SK-N-SH treated with all-trans-retinoic acid at 6 μM for 48 hours (cell line): ENCODE measurements at regions not wholly inside any gene's neighbourhood (a gene's known extent, or its start where the extent isn't known, plus 50 kb on each side); places are given as distances from the start of the nearest gene placed in this dataset.

Experiments used
- ATAC-seq: fragments of 200-7000 bp; cut with Tn5 transposase; 3 replicates; pipeline ENCODE4 v1.9.1; 2020; ENCODE audit warnings: mild to moderate bottlenecking, moderate library complexity
- ARNTL ChIP-seq: fragments of 450-650 bp; formaldehyde crosslinking; IDR thresholded peaks from 2 replicates; pipeline ENCODE4 v1.5.0; 2020; ENCODE audit warnings: low read depth, mild to moderate bottlenecking, moderate library complexity, borderline replicate concordance
- BACH2 ChIP-seq: fragments of 250-450 bp; sonication (Bioruptor Pico); IDR thresholded peaks from 2 replicates; pipeline ENCODE4 v1.9.0; 2021; ENCODE audit warnings: mild to moderate bottlenecking, borderline replicate concordance
- CREB5 ChIP-seq: fragments of 250-450 bp; sonication (Bioruptor Pico); IDR thresholded peaks from 2 replicates; pipeline ENCODE4 v1.5.1; 2020; ENCODE audit warnings: low read depth, mild to moderate bottlenecking, moderate library complexity
- CSDC2 ChIP-seq: fragments of 250-450 bp; sonication (Bioruptor Pico); IDR thresholded peaks from 2 replicates; pipeline ENCODE4 v1.5.0; 2020; ENCODE audit warnings: mild to moderate bottlenecking, moderate library complexity
- CSRNP3 ChIP-seq: fragments of 250-450 bp; sonication (Bioruptor Pico); IDR thresholded peaks from 2 replicates; pipeline ENCODE4 v1.5.1; 2021; ENCODE audit warnings: mild to moderate bottlenecking, moderate library complexity
- ESRRG ChIP-seq: fragments of 250-450 bp; sonication (Bioruptor Pico); IDR thresholded peaks from 2 replicates; pipeline ENCODE4 v1.6.1; 2021; ENCODE audit warnings: mild to moderate bottlenecking
- GLIS3 ChIP-seq: fragments of 250-450 bp; sonication (Bioruptor Pico); IDR thresholded peaks from 2 replicates; pipeline ENCODE4 v1.5.0; 2020; ENCODE audit warnings: mild to moderate bottlenecking, moderate library complexity
- ISL1 ChIP-seq: fragments of 250-450 bp; sonication (Bioruptor Pico); IDR thresholded peaks from 2 replicates; pipeline ENCODE4 v2.1.2; 2022; ENCODE audit warnings: mild to moderate bottlenecking, moderate library complexity
- OSR1 ChIP-seq: fragments of 250-450 bp; sonication (Bioruptor Pico); IDR thresholded peaks from 2 replicates; pipeline ENCODE4 v1.8.0; 2022; ENCODE audit warnings: moderate library complexity, mild to moderate bottlenecking, inconsistent platforms
- PATZ1 ChIP-seq: fragments of 250-450 bp; sonication (Bioruptor Pico); IDR thresholded peaks from 2 replicates; pipeline ENCODE4 v1.8.0; 2020; ENCODE audit warnings: mild to moderate bottlenecking, moderate library complexity, borderline replicate concordance
- POU6F1 ChIP-seq: fragments of 250-450 bp; sonication (Bioruptor Pico); IDR thresholded peaks from 2 replicates; pipeline ENCODE4 v1.8.0; 2021; ENCODE audit warnings: low read depth, mild to moderate bottlenecking, moderate library complexity, borderline replicate concordance
- PPARA ChIP-seq: fragments of 250-450 bp; sonication (Bioruptor Pico); IDR thresholded peaks from 2 replicates; pipeline ENCODE4 v1.5.0; 2020; ENCODE audit warnings: mild to moderate bottlenecking, borderline replicate concordance
- SNAI2 ChIP-seq: fragments of 250-450 bp; sonication (Bioruptor Pico); IDR thresholded peaks from 2 replicates; pipeline ENCODE4 v1.5.0; 2020; ENCODE audit warnings: mild to moderate bottlenecking, moderate library complexity
- TCF4 ChIP-seq: fragments of 250-450 bp; sonication (Bioruptor Pico); IDR thresholded peaks from 2 replicates; pipeline ENCODE4 v1.8.0; 2021; ENCODE audit warnings: mild to moderate bottlenecking, moderate library complexity, borderline replicate concordance
- TSHZ2 ChIP-seq: fragments of 250-450 bp; sonication (Bioruptor Pico); IDR thresholded peaks from 2 replicates; pipeline ENCODE4 v1.5.0; 2020; ENCODE audit warnings: mild to moderate bottlenecking, moderate library complexity
- ZC3H10 ChIP-seq: fragments of 250-450 bp; sonication (Bioruptor Pico); IDR thresholded peaks from 2 replicates; pipeline ENCODE4 v1.5.1; 2021; ENCODE audit warnings: mild to moderate bottlenecking, moderate library complexity
- ZFP3 ChIP-seq: fragments of 250-450 bp; sonication (Bioruptor Pico); IDR thresholded peaks from 2 replicates; pipeline ENCODE4 v1.5.0; 2020; ENCODE audit warnings: mild to moderate bottlenecking, moderate library complexity
- ZFP30 ChIP-seq: fragments of 450-650 bp; formaldehyde crosslinking; IDR thresholded peaks from 2 replicates; pipeline ENCODE4 v1.5.0; 2022; ENCODE audit warnings: mild to moderate bottlenecking, moderate library complexity
- ZNF565 ChIP-seq: fragments of 450-650 bp; formaldehyde crosslinking; conservative IDR thresholded peaks from 2 replicates; pipeline ENCODE4 v1.5.0; 2020; ENCODE audit warnings: low read depth, mild to moderate bottlenecking, moderate library complexity
- ZNF70 ChIP-seq: fragments of 450-650 bp; formaldehyde crosslinking; IDR thresholded peaks from 2 replicates; pipeline ENCODE4 v1.5.0; 2020; ENCODE audit warnings: mild to moderate bottlenecking, moderate library complexity
- ZNF8 ChIP-seq: fragments of 450-650 bp; formaldehyde crosslinking; IDR thresholded peaks from 2 replicates; pipeline ENCODE4 v1.5.0; 2020; ENCODE audit warnings: mild to moderate bottlenecking, moderate library complexity

DNA sequence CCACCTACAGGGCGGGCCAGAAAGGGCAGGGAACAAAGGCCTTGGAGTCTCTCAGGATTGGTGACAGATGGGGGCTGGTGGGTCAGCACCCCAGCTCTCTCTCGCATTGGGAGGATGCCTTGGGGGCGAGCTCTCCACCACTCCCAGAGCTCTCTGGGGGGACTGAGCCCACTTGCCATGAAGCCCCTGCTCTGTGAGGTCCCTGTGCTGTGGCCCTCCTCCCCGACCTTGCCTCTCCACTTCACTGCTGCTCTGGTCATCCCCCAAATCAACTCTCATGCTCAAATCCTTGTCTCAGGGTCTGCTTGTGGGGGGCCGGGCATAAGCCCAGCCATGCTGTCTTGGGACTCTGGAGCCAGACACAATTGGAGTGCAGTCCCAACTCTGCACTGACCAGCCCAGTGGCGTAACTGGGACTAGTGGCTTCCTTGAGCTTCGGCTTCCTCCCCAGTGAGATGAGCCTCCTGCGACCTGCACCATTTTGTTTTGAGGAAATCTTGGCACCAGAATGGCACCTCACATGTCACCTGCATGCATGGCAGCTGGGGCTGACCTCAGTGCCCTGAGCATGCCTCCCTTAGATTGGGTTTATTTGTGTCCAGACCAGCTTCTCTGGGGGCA lies 184.5 kb downstream of the IRF8 start:
- TF ChIP-seq ZNF565 (CRISPR knock-in tag) = no peak
- no peak for TF ChIP-seq ZNF8
- TF ChIP-seq PATZ1 = no peak
- no peak for TF ChIP-seq CSRNP3 (CRISPR knock-in tag)
- TF ChIP-seq SNAI2 (CRISPR knock-in tag) = no peak
- TF ChIP-seq TSHZ2 (CRISPR knock-in tag) = no peak
- TF ChIP-seq ZC3H10 (CRISPR knock-in tag) = no peak
- no peak for TF ChIP-seq ESRRG (CRISPR knock-in tag)
- TF ChIP-seq CSDC2 (CRISPR knock-in tag) = no peak
- no peak for TF ChIP-seq TCF4
- no peak for TF ChIP-seq GLIS3
- TF ChIP-seq BACH2 (CRISPR knock-in tag) = no peak
- no peak for ATAC-seq

- ATAC-seq = no peak
- no peak for TF ChIP-seq TCF4
- TF ChIP-seq CREB5 (CRISPR knock-in tag) = no peak
- no peak for TF ChIP-seq ARNTL (CRISPR knock-in tag)
- no peak for TF ChIP-seq ZC3H10 (CRISPR knock-in tag)
- no peak for TF ChIP-seq ZNF565 (CRISPR knock-in tag)
- no peak for TF ChIP-seq BACH2 (CRISPR knock-in tag)
- TF ChIP-seq PPARA (CRISPR knock-in tag) = no peak
- TF ChIP-seq ZFP30 (CRISPR knock-in tag) = no peak
- no peak for TF ChIP-seq ISL1 (CRISPR knock-in tag)
- TF ChIP-seq CSRNP3 (CRISPR knock-in tag) = no peak
- no peak for TF ChIP-seq GLIS3
- TF ChIP-seq ZNF70 (CRISPR knock-in tag) = no peak
- TF ChIP-seq POU6F1 (CRISPR knock-in tag) = no peak
Measured at GRCh38 chr16:86085161-86085611, 186.2 kb downstream of the IRF8 start.

DNA sequence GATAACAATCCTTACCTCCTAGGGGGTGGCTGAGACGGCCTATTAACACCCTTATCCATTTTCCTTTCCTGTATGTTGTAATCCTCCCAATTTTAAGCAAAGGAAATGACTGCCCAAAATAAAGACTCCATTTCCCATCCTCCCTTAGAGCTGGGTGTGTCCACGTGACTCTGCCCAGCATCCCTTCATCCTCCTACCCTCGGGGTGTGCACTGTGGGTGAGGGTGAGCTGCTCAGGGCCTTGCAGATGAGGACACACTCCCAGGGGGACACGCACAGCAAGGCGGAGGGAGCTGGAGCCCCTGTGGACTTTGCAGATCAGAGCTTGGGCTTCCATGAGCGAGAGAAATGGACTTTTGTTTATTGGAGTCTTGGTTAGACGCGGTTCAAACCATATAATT lies 186.8 kb downstream of the IRF8 start:
- ATAC-seq = no peak
- TF ChIP-seq CREB5 (CRISPR knock-in tag) (no peak), SNAI2 (CRISPR knock-in tag) (no peak), ZNF70 (CRISPR knock-in tag) (no peak), ZNF565 (CRISPR knock-in tag) (no peak), ZFP3 (CRISPR knock-in tag) (no peak), TCF4 (no peak), TSHZ2 (CRISPR knock-in tag) (no peak), ZNF8 (no peak), ZFP30 (CRISPR knock-in tag) (no peak), OSR1 (no peak), BACH2 (CRISPR knock-in tag) (no peak)
